PC-3 (cell line): ENCODE measurements at regions not wholly inside any gene's neighbourhood (a gene's known extent, or its start where the extent isn't known, plus 50 kb on each side); places are given as distances from the start of the nearest gene placed in this dataset.

Source experiments
- EZH2phosphoT487 ChIP-seq: fragments of 300-600 bp; sonication (generic); IDR thresholded peaks from 2 replicates; pipeline ENCODE4 v1.6.1; 2018; ENCODE audit warnings: mild to moderate bottlenecking, antibody characterized with exemption, low read length, borderline replicate concordance
- TF ChIP-seq, protein P1 (sequence below): fragments of 300-600 bp; sonication (generic); conservative IDR thresholded peaks from 2 replicates; pipeline ENCODE4 v1.5.1; 2017; ENCODE audit warnings: antibody characterized with exemption, low read depth, mild to moderate bottlenecking, low read length

GRCh38 chr4:96763546-96763945 lies 923.7 kb downstream of the PDHA2 start:
- TF ChIP-seq, protein P1, sequence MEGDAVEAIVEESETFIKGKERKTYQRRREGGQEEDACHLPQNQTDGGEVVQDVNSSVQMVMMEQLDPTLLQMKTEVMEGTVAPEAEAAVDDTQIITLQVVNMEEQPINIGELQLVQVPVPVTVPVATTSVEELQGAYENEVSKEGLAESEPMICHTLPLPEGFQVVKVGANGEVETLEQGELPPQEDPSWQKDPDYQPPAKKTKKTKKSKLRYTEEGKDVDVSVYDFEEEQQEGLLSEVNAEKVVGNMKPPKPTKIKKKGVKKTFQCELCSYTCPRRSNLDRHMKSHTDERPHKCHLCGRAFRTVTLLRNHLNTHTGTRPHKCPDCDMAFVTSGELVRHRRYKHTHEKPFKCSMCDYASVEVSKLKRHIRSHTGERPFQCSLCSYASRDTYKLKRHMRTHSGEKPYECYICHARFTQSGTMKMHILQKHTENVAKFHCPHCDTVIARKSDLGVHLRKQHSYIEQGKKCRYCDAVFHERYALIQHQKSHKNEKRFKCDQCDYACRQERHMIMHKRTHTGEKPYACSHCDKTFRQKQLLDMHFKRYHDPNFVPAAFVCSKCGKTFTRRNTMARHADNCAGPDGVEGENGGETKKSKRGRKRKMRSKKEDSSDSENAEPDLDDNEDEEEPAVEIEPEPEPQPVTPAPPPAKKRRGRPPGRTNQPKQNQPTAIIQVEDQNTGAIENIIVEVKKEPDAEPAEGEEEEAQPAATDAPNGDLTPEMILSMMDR, result no peak
- TF ChIP-seq EZH2phosphoT487, result no peak
